WI38 (cell line): ENCODE measurements at regions not wholly inside any gene's neighbourhood (a gene's known extent, or its start where the extent isn't known, plus 50 kb on each side); places are given as distances from the start of the nearest gene placed in this dataset.

ENCODE experiments used
- H3K4me3 ChIP-seq: 2 replicates; pipeline ENCODE4 v1.5.1; 2011; ENCODE audit warnings: low read depth, mild to moderate bottlenecking, control low read depth, low read length
- CTCF ChIP-seq: IDR thresholded peaks from 2 replicates; pipeline ENCODE4 v1.5.1; 2012; ENCODE audit warnings: low read depth, mild to moderate bottlenecking, control low read depth, low read length

- no peak for TF ChIP-seq CTCF
These were observed 668.1 kb upstream of the CPEB2 start for GRCh38 chr4:14334166-14334565.

DNA sequence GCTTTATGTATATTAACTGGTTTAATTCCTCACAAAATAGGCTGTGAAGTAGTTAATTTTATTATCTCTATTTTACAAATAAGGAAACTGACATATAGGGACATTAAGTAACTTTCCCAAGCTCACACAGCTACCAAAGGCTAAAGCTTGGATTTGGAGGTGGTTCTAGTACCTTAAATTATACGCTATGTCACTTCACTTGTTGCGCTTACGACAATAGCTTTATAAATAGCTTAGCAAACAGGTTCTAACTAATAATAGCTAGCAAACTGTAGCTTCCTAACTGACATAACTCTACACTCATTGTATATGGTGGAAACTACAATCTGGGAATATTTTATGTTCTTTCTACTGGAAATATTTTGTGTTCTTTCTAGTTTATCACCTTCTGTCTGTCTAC lies 666.4 kb upstream of the CPEB2 start:
- TF ChIP-seq CTCF = no peak
- H3K4me3 ChIP-seq = no peak overlapping the region

More at GRCh38 chr4:14334166-14334565, 668.1 kb upstream of the CPEB2 start:
- no peak overlapping the region for H3K4me3 ChIP-seq

DNA sequence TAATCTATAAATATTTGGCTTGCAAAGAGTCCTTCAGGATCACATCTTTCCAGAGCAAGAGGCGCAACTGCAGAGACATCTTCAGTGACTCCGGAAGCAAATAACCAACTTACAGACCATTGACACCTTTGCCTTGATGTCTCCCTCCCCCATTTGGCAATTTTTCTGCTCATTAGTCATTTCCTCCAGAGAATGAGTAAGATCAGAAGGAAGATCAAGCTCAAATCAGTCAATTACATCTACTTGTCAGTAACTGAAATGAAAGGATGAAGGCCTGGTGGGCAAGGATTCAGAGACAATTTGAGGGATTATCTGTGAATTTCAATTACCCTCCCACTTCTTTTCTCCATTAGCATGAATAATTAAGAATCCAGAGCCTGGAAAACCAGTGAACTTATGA lies 665.6 kb upstream of the CPEB2 start:
- no peak overlapping the region for H3K4me3 ChIP-seq
- TF ChIP-seq CTCF = no peak

DNA sequence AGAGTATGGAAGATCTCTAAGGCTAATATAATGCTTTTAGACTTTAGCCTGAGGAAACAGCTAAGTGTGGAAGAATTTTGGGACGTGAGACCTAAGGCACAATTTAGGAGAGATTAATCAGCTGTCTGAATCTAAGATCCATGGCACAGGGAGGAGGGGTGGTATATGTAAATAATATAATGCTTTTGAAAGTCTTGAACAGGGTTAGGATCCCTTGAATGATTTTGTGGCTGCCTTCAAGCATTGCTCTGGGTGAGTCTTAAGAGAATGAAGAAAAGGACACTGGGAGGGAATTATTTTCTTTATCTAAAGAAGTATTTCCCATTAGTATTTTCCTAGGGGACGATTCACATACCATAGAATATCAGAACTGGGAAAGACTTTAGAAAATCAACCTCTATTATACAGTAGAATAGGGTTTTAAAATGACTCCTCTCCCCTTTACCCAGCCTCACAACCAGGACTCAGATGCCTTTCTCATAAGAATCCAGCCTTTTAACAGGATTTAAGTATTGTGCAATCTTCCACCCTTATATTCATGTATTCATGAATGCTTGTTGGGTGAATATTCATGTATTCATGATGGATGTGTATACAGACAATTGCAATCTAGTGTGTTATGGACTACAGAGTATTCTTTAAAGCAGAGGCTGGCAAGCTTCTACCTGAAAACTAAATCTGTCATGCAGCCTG lies 664.2 kb upstream of the CPEB2 start:
- no peak for TF ChIP-seq CTCF
- H3K4me3 ChIP-seq = no peak overlapping the region

DNA sequence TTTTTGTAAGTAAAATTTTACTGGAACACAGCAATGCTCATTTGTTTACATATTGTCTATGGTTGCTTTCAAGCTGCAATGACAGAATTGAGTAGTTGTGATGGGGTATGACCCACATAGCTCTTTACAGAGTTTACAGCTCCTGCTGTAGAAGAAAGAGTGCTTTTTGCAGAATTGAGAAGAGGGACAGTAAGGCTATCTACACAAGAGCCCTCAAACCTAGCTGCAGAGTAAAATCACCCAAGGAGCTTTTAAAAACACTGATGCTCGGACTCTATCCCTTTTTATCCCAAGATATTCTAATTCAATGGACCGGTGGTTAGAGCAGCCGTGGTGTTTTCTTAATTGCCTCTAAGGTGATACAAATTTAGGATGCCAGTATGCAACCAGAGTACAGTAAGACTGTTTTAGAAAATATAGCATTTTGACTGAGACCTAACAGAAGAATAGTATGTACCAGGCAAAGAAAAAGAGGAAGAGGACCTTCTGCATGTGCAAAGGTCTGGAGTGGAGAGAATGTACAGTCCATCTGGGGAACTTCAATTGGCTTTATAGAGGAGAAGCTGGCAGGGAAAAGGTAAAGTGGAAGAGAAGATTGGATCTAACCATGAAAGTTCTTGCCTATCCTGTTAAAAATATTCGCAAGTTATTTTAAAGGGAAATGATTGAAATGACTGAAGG lies 663.6 kb upstream of the CPEB2 start:
- H3K4me3 ChIP-seq = no peak overlapping the region
- TF ChIP-seq CTCF = no peak

- no peak for TF ChIP-seq CTCF
- H3K4me3 ChIP-seq = no peak overlapping the region
These were observed 662.6 kb upstream of the CPEB2 start for GRCh38 chr4:14339715-14340114.

- no peak for TF ChIP-seq CTCF
- no peak overlapping the region for H3K4me3 ChIP-seq
These were observed 662.0 kb upstream of the CPEB2 start for GRCh38 chr4:14340321-14340720.
